Prostate gland (tissue), 2 donors: ENCODE measurements at regions not wholly inside any gene's neighbourhood (a gene's known extent, or its start where the extent isn't known, plus 50 kb on each side); places are given as distances from the start of the nearest gene placed in this dataset.

ENCODE experiments used
- CTCF ChIP-seq, 4 experiments: fragments of 200-600 bp in 2 of 4; fragments of 450-650 bp in 2 of 4; sonication (generic) in 2 of 4; IDR thresholded peaks; 1 replicate in 3 of 4; 2 replicates in 1 of 4; pipeline ENCODE4 v1.5.1; 2016 to 2019; ENCODE audit warnings: antibody characterized with exemption in 4 of 4, mild to moderate bottlenecking in 2 of 4, moderate library complexity in 2 of 4
- POLR2A ChIP-seq: fragments of 450-650 bp; IDR thresholded peaks from one replicate; pipeline ENCODE4 v1.6.1; 2016; ENCODE audit warnings: antibody characterized with exemption, mild to moderate bottlenecking

GRCh38 chr16:18039931-18040330 is 296.6 kb downstream of the NPIPA8 start:
- no peak for TF ChIP-seq CTCF (IDR thresholded peaks at IDR 0.05)
- no peak for TF ChIP-seq POLR2A
